ENCODE measurements at regions not wholly inside any gene's neighbourhood (a gene's known extent, or its start where the extent isn't known, plus 50 kb on each side); places are given as distances from the start of the nearest gene placed in this dataset.
"Not testable (repeated sequence)": the region's sequence is repeated elsewhere in the genome, so short reads cannot be mapped to it uniquely, and the experiment has no call there.

- no peak for TF ChIP-seq CTCF (IDR thresholded peaks at IDR 0.05; ENCODE audit: insufficient read depth, low read depth, low read length)
- no peak overlapping the region for H3K4me3 ChIP-seq (ENCODE audit: low read depth, low read length)
- DNase-seq (ENCODE audit: low read depth) = no peak
Measured at GRCh38 chr14:105581551-105582341, 55.4 kb downstream of the TMEM121 start.

- no peak for DNase-seq (ENCODE audit: low read depth)
- no peak overlapping the region for H3K4me3 ChIP-seq (ENCODE audit: low read depth, low read length)
- no peak for TF ChIP-seq CTCF (IDR thresholded peaks at IDR 0.05; ENCODE audit: insufficient read depth, low read depth, low read length)
Measured at GRCh38 chr14:105582639-105583038, 56.3 kb downstream of the TMEM121 start.

GRCh38 chr14:105583914-105584313 lies 57.5 kb downstream of the TMEM121 start:
- not testable (repeated sequence) for DNase-seq (ENCODE audit: low read depth); H3K4me3 ChIP-seq (ENCODE audit: low read depth, low read length)

- H3K4me3 ChIP-seq (ENCODE audit: low read depth, low read length); DNase-seq (ENCODE audit: low read depth): not testable (repeated sequence)
Measured at GRCh38 chr14:105585290-105585689, 58.9 kb downstream of the TMEM121 start.

- not testable (repeated sequence) for H3K4me3 ChIP-seq (ENCODE audit: low read depth, low read length); DNase-seq (ENCODE audit: low read depth)
Measured at GRCh38 chr14:105585722-105586121, 59.3 kb downstream of the TMEM121 start.

- not testable (repeated sequence) for H3K4me3 ChIP-seq (ENCODE audit: low read depth, low read length)
Measured at GRCh38 chr14:105586144-105586872, 59.9 kb downstream of the TMEM121 start.

GRCh38 chr14:105587034-105587433 lies 60.7 kb downstream of the TMEM121 start:
- H3K4me3 ChIP-seq (ENCODE audit: low read depth, low read length) = not testable (repeated sequence)

More at GRCh38 chr14:105586144-105586872, 59.9 kb downstream of the TMEM121 start:
- not testable (repeated sequence) for DNase-seq (ENCODE audit: low read depth)

GRCh38 chr14:105587482-105588235 lies 61.3 kb downstream of the TMEM121 start:
- not testable (repeated sequence) for DNase-seq (ENCODE audit: low read depth); H3K4me3 ChIP-seq (ENCODE audit: low read depth, low read length)

More at GRCh38 chr14:105587034-105587433, 60.7 kb downstream of the TMEM121 start:
- DNase-seq (ENCODE audit: low read depth) = not testable (repeated sequence)

GRCh38 chr14:105588236-105588860 lies 62.0 kb downstream of the TMEM121 start:
- H3K4me3 ChIP-seq (ENCODE audit: low read depth, low read length) = no peak overlapping the region
- no peak for TF ChIP-seq CTCF (IDR thresholded peaks at IDR 0.05; ENCODE audit: insufficient read depth, low read depth, low read length)
- no peak for DNase-seq (ENCODE audit: low read depth)

Data from fibroblast of villous mesenchyme (primary cell).